ENCODE measurements at regions not wholly inside any gene's neighbourhood (a gene's known extent, or its start where the extent isn't known, plus 50 kb on each side); places are given as distances from the start of the nearest gene placed in this dataset.

- TF ChIP-seq GTF3C2 (IDR thresholded peaks at IDR 0.05; ENCODE audit: borderline replicate concordance, extremely low read depth, insufficient read length) (no peak), RUNX1 (IDR thresholded peaks at IDR 0.05; ENCODE audit: low read depth) (no peak), NEUROD1 (IDR thresholded peaks at IDR 0.05; ENCODE audit: borderline replicate concordance, low read depth, low read length, partially characterized antibody) (no peak), ZNF12 (CRISPR knock-in tag; IDR thresholded peaks at IDR 0.05) (no peak), SOX6 (IDR thresholded peaks at IDR 0.05) (no peak), MCM3 (IDR thresholded peaks at IDR 0.05) (no peak), ZFX (CRISPR knock-in tag; IDR thresholded peaks at IDR 0.05) (no peak)
Observed at GRCh38 chrX:113959912-113960626, 623.8 kb upstream of the HTR2C start (continued).

GRCh38 chrX:113956936-113957335, 627.0 kb upstream of the HTR2C start:
- FAIRE-seq (no peak), ATAC-seq (no peak), DNase-seq (ENCODE audit: extremely low read depth in 1 of 4, low spot score in 3 of 4) (no peak)
- Histone ChIP-seq H4K20me1 (replicated peaks; ENCODE audit: control insufficient read depth, insufficient read depth, low read length) (no peaks in the 10 kb centered on the region), H3K4me3 (no peak overlapping the region), H3K79me2 (ENCODE audit: control insufficient read depth, insufficient read depth, low read length) (no peaks in the 10 kb centered on the region), H3K4me1 (replicated peaks in 1 of 2; ENCODE audit: control insufficient read depth in 2 of 2, insufficient read depth in 2 of 2, low read length in 2 of 2) (no peaks in the 10 kb centered on the region), H3K27me3 (ENCODE audit: control insufficient read depth in 2 of 2, insufficient read depth in 2 of 2, low read length in 2 of 2) (no peaks in the 10 kb centered on the region), H3K36me3 (ENCODE audit: control insufficient read depth, insufficient read depth, low read length) (peaks cover 3% of the 10 kb centered on the region; the same call in 1 of the 3 replicates), H2AFZ (ENCODE audit: low read depth, low read length) (no peak overlapping the region), H3K9me1 (ENCODE audit: control insufficient read depth, insufficient read depth, low read length) (no peaks in the 10 kb centered on the region), H3K9me3 (replicated peaks; ENCODE audit: control insufficient read depth, insufficient read depth, low read depth, low read length) (no peaks in the 10 kb centered on the region), H3K27ac (ENCODE audit: extremely low read depth, low read depth, low read length) (no peak overlapping the region), H3K4me2 (ENCODE audit: insufficient read depth, low read length) (no peak overlapping the region), H3K9ac (ENCODE audit: insufficient read depth in 1 of 2, low read depth in 2 of 2, low read length in 2 of 2) (no peak overlapping the region)
- intact Hi-C loops (cut with micrococcal nuclease) (no loop called here), in situ Hi-C loops (cut with MboI) (no loop called here)
- 44% methylated on average over 6 of the region's 6 CpGs for WGBS (ENCODE audit: insufficient coverage, low coverage, missing lambda C conversion rate)
- no TSS peak for BruUV-seq (replicated peaks)
- POLR2A ChIA-PET: no interaction called here
- CTCF ChIA-PET (ENCODE audit: low intra/inter-chr PET ratio): no interaction called here
- TF ChIP-seq NCOR1 (IDR thresholded peaks at IDR 0.05) (no peak), SIX5 (IDR thresholded peaks at IDR 0.05; ENCODE audit: borderline replicate concordance in 1 of 2, insufficient read depth in 1 of 2, low read depth in 1 of 2, low read length in 2 of 2) (no peak), EP400 (IDR thresholded peaks at IDR 0.05) (no peak), STAT6 (CRISPR knock-in tag; IDR thresholded peaks at IDR 0.05) (no peak), KDM2B (CRISPR knock-in tag; IDR thresholded peaks at IDR 0.05) (no peak)

Measured in K562 (cell line).